ENCODE measurements at regions not wholly inside any gene's neighbourhood (a gene's known extent, or its start where the extent isn't known, plus 50 kb on each side); places are given as distances from the start of the nearest gene placed in this dataset.
A peak's percentile ranks its signal among the peaks of the same experiment; 100 is the strongest.

DNA sequence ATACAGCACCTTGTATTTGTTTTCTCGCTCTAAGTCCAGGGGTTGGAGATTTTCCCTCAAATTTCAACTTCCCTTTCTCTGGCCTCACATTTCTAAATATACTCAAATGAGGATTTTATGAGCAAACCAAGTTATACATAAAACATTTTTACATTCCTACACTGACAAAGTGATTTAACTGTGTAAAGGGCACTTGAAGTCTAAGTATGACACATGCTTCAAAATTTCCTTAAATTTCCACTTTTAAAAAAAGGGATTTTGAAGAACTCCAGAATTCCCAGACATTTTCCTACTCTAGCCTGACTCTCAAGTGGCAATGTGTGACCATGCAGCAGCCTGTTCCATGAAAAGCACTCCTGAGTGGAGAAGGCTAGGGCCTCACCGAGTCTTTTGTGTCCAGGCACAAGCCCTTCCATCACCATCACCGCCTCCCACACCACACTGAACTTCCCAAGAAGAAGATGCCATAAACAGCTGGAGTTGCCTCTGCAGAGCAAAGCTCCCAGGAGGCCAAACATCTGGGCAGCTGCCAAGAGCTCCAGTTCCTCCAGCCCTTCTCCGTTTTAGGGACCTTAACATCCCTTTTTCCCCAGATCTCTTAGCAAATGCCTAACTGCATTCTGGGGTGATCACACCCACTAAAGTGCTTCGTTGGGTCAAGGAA is 68.9 kb downstream of the NCR2 start:
- no peak for DNase-seq (ENCODE audit: low read depth, low spot score)

DNA sequence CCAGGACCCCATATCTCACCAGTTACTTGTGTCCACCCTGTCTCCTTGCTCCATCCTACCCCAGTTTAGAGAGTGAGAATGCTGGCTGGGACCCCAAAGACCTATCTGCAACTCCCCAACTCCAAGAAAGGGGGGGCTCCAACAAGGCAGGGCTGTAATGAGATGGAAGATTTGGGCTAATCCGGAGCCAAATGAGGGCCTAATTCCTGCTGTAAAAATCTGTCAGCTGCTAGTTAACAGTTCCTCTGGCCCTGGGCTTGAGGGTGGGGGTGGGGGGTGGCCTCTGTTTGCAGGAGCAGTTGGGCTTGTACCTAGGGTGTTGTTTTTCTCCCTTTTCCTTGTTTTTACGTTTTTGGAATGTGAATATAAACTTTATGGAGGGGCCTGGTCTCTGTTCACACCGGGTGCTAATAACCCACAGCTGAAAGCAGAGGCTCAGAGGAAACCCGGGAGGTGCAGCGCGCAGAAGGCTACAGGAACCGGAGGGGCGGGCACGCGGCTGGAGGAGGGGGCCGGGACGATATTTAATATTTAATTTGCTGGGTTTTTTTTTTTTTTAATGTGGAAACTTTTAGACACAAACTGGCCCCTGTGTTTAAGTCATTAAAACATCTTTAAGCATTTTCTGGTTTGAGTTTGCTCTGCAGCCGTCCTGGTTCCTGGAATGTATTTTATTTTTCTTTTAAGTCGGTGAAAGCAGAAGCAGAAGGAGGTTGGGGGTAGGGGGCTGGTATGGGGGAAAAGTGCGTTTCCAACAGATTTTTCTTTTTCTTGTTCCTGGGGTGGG is 70.7 kb downstream of the NCR2 start:
- no peak for DNase-seq (ENCODE audit: low read depth, low spot score)

DNA sequence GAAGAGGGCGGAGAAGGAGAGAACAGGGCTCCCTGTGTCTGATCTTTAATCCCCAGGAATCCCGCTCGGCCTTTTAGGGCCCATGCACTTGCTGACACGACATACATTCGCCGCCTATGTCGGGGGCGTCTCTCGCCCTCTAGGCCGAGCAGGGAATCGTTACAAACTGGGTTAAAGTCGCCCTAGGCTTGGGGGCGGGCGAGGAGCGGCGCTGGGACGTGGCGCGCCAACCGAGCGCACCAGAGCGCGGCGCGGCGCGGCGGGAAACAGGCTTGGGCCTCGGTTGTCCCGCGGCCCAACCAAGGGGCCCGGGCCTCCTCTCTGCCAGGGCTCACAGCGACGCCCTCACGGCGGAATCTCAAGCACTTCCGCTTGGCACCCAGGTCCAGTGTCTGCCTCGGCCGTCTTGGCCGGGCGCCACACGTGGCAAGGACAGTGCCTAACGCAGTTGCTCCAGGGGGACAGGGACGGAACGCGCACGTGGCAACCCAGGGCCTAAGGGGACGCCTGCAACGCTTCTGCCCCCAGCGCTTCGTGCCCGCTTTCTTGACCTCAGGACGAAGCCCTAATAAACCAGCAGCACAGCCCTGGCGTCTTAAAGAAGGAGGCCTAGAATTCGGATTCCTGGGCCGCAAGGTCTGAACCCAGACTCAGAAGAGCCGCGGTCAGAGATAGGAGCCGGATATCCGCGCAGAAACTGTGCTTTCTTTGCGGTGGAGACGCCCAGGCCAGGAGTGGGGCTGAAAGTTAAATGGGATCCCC is 71.5 kb downstream of the NCR2 start:
- no peak for DNase-seq (ENCODE audit: low read depth, low spot score)

DNA sequence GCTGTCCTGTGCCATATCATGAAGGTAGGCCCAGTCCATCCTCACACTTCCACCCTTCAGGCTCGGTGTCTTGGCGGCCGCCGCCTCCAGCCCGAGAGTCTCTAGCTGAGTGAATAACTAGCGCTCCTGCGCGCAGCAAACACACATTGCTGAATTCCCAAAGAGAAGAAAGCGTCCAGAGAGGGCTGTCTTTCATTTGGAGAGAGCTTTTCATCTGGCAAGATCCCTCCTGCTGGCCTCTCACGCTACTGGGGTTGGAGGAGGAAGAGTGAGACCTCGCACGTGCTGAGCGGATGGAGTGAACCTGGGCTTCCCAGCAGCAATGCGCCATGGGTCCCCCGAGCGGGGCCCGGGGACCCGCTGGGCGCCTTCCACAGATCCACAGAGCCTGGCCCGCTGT is 73.2 kb downstream of the NCR2 start:
- DNase-seq (ENCODE audit: low read depth, low spot score), result no peak

DNA sequence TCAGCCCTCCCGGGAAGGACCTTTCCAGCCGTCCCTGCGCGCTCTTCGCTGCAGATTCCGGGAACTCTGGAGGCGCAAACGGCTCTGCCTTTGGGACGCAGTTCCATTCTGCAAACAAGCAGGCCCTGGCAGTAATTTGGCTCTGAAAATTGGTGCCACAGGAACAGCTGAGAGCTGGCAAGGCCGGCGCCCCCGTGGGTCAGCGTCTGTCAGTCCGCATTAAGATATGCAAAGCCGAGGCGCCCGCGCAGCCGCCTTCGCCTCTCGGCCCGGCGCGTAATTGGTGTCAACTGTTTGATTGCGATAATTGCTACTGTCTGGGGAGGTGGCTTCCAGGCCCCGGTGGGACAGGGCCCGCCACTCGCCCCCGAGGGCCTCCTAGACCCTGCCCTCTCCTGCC is 73.6 kb downstream of the NCR2 start:
- no peak for DNase-seq (ENCODE audit: low read depth, low spot score)

DNA sequence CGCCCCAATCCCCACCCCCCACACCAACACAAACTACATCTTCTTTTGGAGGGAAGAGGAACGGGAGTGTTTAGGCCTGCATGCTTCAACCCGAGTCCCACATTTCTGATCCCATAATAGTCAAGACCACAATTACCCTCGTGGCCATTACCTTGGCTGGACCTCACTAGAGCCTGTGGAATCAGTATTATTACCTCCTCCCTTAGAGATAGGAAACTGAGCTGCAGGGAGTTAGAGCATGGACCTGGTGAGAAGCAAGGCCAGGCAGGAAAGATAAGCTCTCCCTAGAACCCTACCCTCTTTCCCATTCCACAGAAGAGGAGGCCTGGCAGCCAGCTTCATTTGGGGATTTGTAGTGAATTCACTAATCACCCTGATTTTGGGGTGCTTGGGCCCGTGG is 74.1 kb downstream of the NCR2 start:
- no peak for DNase-seq (ENCODE audit: low read depth, low spot score)

DNA sequence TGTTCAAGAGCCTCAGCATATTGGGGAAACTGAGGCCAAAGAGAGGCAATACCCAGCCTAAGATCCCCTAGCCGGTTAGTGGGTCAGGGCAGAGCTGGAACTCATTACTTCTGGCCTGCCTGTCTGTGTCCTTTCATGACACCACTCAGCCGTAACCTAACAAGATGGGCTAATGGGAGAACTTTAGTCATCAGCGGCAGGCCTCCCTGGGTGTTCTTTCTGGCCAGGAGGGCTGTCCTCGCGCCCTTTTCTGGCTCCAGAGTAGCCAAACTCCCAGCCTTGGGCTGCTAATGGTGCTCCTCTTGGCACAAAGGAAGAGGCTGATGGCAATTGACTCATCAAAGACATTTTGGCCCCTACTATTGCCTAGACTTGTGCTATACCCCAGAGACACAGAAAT is 76.6 kb downstream of the NCR2 start:
- DNase-seq (ENCODE audit: low read depth, low spot score), result no peak

DNA sequence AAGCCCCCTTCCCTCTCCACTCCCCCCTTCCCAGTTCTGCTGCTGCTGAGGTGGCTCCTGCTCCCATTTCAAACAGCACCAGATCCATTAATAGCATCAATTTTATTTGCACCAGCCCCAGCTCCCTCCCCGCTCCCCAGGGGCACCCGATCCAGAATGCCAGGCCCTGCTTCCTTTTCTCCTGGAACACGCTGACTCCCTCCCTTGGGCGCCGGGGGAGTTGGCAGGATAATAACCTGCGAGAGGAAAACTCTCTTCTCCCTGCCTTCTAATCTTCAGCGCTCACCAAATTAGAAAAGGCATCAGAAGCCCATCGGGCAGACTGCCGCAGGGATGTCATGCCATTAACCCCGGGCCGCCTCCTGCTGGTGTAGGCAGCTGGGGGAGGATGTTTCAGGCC is 77.8 kb downstream of the NCR2 start:
- no peak for DNase-seq (ENCODE audit: low read depth, low spot score)

DNA sequence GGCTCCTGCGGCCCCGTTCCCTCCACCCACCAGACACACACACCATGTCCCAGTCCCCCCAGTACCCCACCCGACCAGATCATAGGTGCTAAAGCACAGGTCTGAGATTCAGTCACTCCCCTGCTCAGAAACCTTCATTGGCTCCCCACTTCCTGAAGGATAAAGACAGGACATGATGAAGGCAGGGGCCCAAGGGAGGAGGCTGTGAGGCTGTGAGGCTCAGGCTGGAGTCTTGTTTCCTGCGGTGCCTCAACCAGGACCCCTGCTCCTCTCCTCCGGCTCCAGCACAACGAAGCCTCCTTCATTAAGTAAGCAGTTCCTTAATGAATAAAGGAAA is 81.1 kb downstream of the NCR2 start:
- DNase-seq (ENCODE audit: low read depth, low spot score), result no peak

DNA sequence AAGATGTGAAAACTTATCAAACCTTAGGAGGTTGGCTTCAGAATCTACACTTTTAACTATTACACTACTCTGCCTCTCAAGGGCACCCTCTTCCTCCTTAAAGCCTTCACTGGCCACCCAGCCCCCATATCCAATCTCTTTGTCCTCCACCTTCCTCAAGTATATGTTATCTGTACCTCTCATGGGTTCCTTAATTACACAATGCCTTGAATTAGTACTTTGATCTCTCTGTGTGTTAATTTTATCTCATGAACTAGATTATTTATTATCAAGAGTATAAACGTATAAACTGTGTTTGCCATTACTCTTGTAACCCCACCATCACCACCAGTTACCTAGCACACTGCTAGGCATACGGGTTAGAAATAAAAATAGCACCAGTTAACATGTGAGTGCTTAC is 83.3 kb downstream of the NCR2 start:
- DNase-seq (ENCODE audit: low read depth, low spot score), result no peak

DNA sequence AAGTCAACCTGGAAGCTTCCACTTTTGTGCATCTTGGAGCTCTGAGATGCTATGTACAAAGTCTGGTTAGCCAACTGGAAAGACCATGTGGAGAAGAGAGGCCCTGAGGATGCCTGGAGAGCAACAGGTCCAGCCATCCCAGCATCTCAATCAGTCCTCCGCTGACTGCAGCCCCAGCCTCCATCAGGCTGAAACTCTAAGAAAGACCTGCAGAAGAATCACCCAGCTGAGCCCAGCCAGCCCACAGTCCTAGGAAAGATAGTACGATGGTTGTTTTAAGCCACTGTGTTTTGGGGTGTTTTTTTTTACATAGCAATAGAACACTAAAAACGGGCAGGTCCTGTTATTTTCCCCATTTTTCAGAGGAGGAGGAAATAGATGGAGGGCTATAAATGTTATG is 84.0 kb downstream of the NCR2 start:
- DNase-seq (ENCODE audit: low read depth, low spot score), result no peak

DNA sequence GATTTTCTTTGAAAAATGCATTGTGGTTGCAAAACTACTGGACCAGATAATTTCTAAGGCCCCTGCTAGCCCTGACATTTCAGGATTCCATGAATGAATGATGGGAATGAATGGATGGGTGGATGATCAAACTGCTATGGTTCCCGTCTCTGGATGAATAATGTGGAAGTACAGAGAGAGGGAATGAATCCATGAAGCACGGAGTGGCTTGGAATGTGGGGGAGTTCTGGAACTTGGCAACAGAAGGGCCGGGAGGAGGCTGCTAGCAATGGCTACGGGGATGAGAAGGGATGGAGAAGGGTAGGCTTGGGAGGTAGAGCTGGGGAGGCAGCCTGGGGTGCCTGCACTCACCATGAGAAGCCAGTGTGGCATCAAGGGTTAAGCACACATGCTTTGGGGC is 84.8 kb downstream of the NCR2 start:
- DNase-seq (ENCODE audit: low read depth, low spot score), result no peak

DNA sequence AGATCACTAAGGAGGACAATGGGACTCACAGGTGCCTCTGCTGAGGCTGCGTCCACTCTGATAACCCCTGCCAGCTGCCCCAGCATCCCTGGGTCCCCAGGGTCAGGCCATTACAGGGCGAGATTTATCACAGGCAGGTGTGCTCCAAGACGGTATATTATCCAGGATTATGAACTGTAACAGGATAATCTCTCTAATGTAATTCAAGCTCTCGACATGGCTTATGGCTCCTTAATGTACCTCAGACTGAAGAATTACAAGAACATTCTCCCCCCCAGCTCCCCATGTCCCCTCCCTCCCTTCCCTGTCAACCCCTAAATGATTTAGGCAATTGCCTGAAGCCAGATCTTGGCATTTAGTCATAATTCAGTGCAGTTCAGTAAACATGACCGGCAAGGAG is 86.8 kb downstream of the NCR2 start:
- no peak for DNase-seq (ENCODE audit: low read depth, low spot score)

DNA sequence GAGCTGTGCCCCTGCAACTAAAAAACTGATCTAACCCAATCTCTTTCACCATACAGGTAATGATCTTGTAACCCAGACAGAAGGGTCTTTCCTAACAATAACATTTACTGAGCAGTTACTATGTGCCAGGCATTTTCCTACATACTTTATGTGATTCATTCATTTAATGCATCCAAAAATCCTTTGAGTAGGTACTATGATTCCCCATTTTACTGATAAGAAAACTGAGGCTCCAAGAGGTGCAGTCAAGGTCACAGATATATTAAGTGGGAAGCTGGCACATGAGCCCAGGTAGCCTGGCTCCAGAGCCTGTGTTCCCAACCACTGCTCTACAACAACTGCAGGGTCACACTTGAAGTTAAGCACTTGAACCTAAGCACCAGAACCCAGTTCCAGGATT is 87.6 kb downstream of the NCR2 start:
- DNase-seq (ENCODE audit: low read depth, low spot score), result no peak

DNA sequence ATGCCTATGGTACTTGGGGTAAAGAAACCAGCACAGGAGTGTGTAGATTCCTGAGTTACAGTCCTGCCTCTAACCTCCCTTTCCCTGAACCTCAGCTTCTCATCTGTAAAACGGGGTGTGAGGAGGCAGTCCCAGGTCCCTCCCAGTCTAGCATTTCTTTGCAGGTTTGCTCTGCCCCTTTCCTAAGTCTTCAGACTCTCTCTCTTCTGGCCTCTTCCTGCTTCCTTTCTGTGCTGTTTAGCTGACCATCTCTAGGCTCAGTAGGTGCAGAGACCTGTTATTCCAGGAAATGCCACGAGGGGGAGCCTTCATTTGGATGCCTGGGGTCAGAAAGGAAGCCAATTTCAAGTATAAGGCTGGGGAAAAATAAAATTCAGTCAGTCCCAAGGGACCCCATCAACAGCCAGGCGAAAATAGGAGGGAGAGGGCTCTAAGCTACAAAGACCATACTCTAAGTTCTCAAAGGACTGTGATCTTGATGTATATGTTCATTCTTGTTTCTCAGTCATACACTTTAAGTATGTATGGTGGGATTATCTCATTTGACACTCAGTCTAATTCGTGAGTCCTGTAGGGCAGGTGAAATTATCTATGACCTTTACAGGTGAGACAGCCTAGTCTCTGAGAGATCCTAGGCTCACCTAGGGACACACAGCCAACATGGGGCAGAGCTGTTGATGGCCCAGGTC is 89.1 kb downstream of the NCR2 start:
- DNase-seq (ENCODE audit: low read depth, low spot score), result peak; percentile 17

DNA sequence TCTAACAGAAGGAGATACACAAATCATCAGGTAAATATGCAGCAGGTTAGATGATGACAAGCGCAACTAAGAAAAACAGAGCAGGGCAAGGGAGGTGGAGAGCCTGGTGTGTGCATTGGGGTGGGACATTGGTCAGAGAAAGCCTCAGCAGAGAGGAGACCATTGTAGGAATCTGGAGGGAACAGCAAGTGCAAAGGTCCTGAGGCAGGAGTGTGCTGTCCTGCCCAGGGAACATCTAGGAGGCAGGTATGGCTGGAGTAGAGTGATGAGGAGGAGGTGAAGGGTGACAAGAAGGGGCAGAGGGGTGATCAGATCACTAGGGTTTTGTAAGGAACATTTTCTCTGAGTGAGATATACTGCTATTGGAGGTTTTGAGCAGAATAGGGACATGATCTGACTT is 90.1 kb downstream of the NCR2 start:
- DNase-seq (ENCODE audit: low read depth, low spot score), result no peak

DNA sequence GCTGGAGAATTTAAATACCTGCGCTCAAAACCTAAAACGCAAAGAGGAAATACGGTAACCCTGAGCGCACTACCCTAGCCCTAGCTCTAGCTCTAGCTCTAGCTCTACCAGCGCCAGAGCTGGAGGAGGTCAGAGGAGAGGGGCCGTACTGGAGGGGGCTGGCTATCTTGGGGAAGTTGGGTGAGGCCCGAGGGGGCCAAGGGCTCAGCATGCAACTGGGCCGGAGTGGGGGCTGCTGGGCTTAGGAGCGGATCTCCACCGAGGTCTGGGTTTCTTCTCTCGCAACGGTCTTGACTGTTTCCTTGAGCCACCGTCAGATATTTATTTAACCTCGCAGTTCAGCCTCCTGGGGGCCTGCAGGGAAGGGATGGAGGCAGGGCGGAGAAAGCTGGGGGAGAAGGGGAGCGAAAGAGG is 91.0 kb downstream of the NCR2 start:
- no peak for DNase-seq (ENCODE audit: low read depth, low spot score)

DNA sequence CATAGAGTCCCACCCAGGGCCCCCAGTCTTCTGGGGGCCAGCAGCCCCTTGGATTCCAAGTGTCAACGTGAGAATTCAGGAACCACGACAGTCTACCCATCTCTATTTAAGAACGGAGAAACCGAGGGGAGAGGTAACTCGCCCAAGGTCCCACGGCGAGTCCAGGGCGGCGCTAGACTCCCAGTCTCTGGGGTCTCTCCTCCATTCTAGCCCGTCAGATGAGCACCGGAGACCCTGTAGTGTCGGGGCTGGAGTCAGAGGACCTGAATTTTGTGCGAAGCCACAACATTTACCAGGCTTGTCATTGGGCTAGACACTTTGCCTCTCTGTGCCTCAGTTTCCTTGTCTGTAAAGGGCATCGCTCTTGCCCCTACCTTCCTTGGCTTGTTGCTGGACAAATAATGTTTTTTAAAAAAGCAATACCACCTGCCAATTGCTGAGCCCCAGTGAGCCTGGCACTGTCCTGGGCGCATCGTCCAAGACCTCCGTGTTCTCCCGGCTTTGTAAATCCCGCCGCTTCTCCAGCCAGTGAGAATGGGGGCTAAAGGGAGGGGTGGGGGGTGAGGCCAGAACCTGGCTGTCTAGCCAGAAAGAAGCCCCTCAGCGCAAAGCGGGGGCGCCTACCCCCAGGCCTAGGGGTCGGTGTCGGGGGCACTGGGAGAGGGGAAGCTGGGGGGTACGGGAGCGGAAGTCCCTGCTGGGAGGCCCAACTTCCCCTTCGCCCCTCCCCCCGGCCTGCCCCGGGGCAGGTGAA is 91.7 kb downstream of the NCR2 start:
- no peak for DNase-seq (ENCODE audit: low read depth, low spot score)

DNA sequence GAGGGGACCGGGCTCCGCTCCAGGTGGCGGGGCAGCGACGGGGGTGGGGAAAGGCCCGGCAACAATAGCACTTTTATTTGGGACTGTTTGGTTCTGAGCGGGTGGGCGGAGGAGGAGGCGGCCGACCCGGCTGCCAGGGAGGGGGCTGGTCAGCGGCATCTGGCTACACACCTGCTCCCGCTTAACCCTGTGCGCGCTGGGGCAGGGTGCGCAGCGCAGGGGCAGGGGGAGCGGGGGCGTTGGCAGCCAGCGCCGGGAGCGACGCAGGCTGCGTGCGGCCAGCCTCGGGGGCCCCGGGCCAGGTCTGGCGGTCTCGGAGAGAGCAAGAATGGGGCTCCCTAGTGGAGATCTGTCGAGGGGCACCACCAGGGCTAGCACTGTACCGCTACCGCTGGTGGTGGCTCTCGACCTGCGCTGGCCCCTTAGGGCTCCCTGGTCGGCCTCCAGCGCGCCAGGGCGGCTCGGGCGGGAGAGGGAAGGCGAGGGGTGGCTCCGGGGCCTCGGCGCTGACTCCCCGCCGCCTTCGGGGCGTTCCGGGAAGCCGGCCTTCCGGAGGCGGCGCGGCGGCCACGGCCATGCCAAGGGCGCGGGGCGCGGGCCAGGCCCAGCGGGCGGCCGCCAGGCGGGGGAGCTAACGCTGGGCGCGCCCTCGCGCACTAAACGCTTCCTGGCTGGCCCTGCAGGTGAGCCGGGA is 92.4 kb downstream of the NCR2 start:
- no peak for DNase-seq (ENCODE audit: low read depth, low spot score)

DNA sequence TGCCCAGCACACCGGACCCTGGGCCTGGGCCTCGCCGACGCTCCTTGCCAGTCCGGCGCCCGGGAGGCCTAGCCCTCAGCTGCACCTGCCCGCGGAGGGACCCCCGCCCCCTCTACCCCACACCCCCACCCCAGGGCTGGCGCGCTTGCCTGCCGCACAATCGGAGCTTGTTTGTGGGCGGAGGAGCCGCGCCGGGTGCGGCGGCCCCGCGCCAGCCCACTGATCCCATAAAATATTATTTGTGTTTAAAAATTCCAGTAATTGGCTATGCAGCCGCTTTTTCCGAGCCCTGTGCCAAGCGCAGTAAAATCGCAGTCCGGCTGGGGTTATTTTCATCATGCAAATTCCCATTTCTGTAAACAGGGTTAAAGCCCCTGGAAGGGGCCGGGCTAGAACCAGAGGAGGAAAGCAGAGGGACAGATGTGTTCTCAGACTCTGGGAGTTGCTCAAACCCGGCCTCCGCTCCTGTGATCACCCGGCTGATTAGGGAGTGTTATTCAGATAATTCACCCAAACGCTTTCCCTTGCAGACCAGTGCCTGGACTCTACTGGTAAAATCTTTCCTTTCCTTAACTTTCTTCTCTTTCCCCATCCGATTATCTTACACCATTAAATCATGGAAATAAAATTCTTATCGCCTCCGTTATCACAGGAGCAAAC is 93.1 kb downstream of the NCR2 start:
- DNase-seq (ENCODE audit: low read depth, low spot score), result no peak
